GM12874 (cell line): ENCODE measurements at regions not wholly inside any gene's neighbourhood (a gene's known extent, or its start where the extent isn't known, plus 50 kb on each side); places are given as distances from the start of the nearest gene placed in this dataset.

ENCODE experiments used
- TF ChIP-seq, protein P1 (sequence below): IDR thresholded peaks from 2 replicates; pipeline ENCODE4 v1.5.1; 2011; ENCODE audit warnings: low read depth, mild to moderate bottlenecking, control low read depth, low read length, moderate library complexity; ENCODE audit not compliant: insufficient read depth

- TF ChIP-seq, protein P1, sequence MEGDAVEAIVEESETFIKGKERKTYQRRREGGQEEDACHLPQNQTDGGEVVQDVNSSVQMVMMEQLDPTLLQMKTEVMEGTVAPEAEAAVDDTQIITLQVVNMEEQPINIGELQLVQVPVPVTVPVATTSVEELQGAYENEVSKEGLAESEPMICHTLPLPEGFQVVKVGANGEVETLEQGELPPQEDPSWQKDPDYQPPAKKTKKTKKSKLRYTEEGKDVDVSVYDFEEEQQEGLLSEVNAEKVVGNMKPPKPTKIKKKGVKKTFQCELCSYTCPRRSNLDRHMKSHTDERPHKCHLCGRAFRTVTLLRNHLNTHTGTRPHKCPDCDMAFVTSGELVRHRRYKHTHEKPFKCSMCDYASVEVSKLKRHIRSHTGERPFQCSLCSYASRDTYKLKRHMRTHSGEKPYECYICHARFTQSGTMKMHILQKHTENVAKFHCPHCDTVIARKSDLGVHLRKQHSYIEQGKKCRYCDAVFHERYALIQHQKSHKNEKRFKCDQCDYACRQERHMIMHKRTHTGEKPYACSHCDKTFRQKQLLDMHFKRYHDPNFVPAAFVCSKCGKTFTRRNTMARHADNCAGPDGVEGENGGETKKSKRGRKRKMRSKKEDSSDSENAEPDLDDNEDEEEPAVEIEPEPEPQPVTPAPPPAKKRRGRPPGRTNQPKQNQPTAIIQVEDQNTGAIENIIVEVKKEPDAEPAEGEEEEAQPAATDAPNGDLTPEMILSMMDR, result no peak
These were observed 140.2 kb upstream of the LYSMD4 start for GRCh38 chr15:99873451-99873850.

DNA sequence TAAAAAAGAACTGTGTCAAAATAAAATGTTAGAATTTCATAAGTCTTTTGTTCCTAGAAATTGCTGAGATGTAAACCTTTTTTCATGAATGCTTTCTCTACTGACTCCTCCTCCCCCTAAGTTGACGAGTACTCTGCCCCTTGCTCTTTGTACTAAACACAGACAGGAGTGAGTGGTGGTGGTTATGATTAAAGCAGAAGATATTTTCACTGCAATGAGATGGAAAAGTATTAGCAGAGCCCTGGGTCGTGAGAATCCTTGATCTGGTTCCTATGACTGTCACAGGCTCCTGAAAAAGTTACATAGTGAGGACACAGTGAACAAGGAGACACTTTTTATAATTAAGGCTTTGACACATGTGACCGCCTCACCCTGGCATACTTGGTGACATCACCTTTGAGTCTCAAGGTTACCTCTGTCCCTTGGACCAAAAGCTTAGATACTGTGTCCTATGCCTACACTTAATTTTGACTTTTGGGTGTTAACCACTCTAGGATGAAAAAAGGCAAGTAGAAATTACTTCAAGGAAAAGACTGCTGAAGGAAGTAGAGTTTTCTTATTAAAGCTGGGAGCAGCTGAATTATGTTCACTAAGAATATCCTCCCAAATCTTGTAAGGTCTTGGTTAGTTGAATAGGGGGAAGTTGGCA is 130.4 kb upstream of the LYSMD4 start:
- TF ChIP-seq, protein P1, result no peak

DNA sequence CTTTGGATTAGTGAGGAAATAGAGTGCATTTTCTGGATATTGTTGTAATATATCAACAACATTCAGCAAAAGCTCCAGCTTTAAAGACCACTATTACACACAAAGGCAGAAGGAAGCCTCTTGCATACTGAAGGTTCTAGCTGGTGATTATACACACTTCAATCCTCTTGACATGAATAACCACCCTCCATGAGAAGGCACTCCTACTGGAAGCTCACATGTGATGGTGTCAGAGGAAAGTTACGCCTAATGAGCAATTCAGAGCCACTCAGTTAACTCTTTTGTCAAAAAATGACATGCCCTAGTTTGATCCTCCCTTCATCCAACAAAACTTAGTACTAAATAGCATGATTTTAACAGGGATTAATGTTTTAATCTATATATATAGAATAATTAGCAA is 124.6 kb upstream of the LYSMD4 start:
- TF ChIP-seq, protein P1, result no peak

DNA sequence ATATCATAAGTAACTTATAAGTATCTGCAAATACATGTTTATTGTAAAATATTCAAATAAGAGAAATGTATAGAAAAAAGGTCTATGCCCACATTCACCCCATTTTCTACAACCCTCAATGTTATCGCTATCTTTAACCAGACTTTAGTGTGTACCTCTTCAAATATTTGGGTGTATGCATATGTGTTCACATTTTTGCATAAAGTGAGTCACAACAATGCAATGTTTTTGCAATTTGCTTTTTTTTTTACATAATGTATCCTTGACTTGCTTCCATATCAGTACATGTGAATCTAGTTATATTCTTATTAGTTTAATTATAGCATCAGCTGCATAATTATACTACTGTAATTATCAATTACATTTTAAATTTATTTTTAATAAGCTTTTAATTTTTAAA is 117.3 kb upstream of the LYSMD4 start:
- TF ChIP-seq, protein P1, result no peak

- TF ChIP-seq, protein P1, result no peak
These were observed 111.8 kb upstream of the LYSMD4 start for GRCh38 chr15:99845009-99845408.

- TF ChIP-seq, protein P1, result no peak
These were observed 110.9 kb upstream of the LYSMD4 start for GRCh38 chr15:99844150-99844549.

DNA sequence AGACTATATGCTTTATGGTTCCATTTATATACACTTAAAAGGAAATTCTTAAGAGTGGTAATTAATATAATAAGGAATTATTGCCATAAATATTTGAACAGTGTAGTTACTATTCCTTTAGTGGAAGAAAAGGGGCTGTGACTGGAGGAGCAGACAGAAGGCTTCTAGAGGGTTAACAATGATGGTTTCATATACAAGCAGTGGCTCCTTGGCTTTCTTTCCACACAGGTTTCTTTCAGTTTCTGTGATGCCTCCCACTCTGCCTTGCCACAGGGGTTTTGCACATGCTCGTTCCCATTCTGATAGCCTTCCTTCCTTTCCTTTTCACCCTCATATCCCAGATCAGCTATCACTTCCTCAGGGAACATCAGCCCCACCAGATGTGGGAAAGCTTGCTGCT is 108.8 kb upstream of the LYSMD4 start:
- TF ChIP-seq, protein P1, result no peak
